HFFc6 (cell line): ENCODE measurements at regions not wholly inside any gene's neighbourhood (a gene's known extent, or its start where the extent isn't known, plus 50 kb on each side); places are given as distances from the start of the nearest gene placed in this dataset.

Source experiments
- DNase-seq: peaks from one replicate; pipeline ENCODE4 v3.0.0-alpha.2; 2018
- H3K27ac Mint-ChIP-seq: 2 replicates; pipeline ENCODE4 v1.8.0; 2020; ENCODE audit warnings: mild to moderate bottlenecking, mixed read lengths
- H3K27me3 Mint-ChIP-seq: 2 replicates; pipeline ENCODE4 v1.8.0; 2021; ENCODE audit warnings: mild to moderate bottlenecking, moderate library complexity, mixed read lengths; ENCODE audit not compliant: insufficient read depth
- H3K36me3 Mint-ChIP-seq: 2 replicates; pipeline ENCODE4 v1.8.0; 2021; ENCODE audit warnings: low read depth, mixed read lengths
- H3K4me1 Mint-ChIP-seq: 2 replicates; pipeline ENCODE4 v1.8.0; 2020; ENCODE audit warnings: low read depth, mixed read lengths
- H3K4me3 Mint-ChIP-seq: 2 replicates; pipeline ENCODE4 v1.8.0; 2020; ENCODE audit warnings: mild to moderate bottlenecking, moderate library complexity, mixed read lengths
- H3K9me3 Mint-ChIP-seq: 2 replicates; pipeline ENCODE4 v1.8.0; 2020; ENCODE audit warnings: mild to moderate bottlenecking, mixed read lengths
- CTCF ChIP-seq: fragments of 200-600 bp; sonication (generic); IDR thresholded peaks from 2 replicates; pipeline ENCODE4 v1.5.0; 2021; ENCODE audit warnings: antibody characterized with exemption, mild to moderate bottlenecking

- Mint-ChIP-seq H3K4me1 (peaks cover 68% of the 10 kb centered on the region), H3K27me3 (no peaks in the 10 kb centered on the region), H3K27ac (no peak overlapping the region)
Observed at GRCh38 chr2:215883799-215884198, 129.6 kb downstream of the MREG start.

DNA sequence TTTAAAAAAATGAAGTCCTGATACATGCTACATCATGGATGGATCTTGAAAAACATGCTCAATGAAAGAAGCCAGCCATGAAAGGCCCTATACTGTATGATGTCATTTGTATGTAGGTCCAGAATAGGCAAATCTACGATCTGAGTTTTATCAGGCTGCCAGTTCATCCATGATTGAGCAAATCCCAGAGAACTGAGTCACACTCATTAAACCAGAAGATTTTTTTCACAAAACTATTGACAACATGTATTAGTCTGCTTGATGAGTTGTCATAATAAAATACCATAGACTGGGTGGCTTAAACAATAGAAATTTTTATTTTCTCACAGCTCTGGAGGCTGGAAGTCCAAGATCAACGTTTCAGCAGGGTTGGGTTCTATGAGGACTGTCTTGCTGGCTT, 130.7 kb downstream of the MREG start:
- TF ChIP-seq CTCF = no peak
- Mint-ChIP-seq H3K27me3 (no peaks in the 10 kb centered on the region), H3K4me3 (no peak overlapping the region), H3K36me3 (peaks cover 5% of the 10 kb centered on the region), H3K4me1 (peaks cover 78% of the 10 kb centered on the region), H3K9me3 (no peaks in the 10 kb centered on the region), H3K27ac (no peak overlapping the region)
- peak; percentile 28 for DNase-seq

More at GRCh38 chr2:215883799-215884198, 129.6 kb downstream of the MREG start:
- Mint-ChIP-seq H3K4me3 (no peak overlapping the region), H3K36me3 (no peaks in the 10 kb centered on the region; the same call in 1 of the 2 replicates), H3K9me3 (no peaks in the 10 kb centered on the region)
- DNase-seq = no peak
- no peak for TF ChIP-seq CTCF

DNA sequence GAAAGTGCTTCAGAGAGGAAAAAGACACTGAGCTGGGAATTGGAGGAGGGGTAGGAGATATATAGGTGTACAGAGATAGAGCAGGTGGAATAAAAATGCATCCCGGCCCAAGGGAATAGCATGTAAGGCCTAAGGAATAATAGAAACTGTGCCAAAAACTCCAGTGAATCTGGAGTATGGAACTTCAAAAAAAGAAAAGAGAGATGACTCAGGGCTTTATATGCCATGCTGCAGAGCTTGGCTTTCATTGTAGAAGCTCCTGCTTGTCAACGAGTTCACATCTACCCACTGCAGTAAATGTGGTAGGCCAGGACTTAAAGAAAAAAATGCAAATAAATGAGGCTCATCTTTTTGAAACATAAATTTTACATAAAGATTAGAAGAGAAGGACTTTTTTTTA, 131.8 kb downstream of the MREG start:
- no peak for TF ChIP-seq CTCF
- Mint-ChIP-seq H3K36me3 (peaks cover 14% of the 10 kb centered on the region), H3K27me3 (no peaks in the 10 kb centered on the region), H3K27ac (peak overlapping the region; percentile 60), H3K4me1 (peaks cover 78% of the 10 kb centered on the region), H3K4me3 (no peak overlapping the region), H3K9me3 (no peaks in the 10 kb centered on the region)
- DNase-seq = no peak

- peaks cover 16% of the 10 kb centered on the region for H3K36me3 Mint-ChIP-seq
- H3K27me3 Mint-ChIP-seq = no peaks in the 10 kb centered on the region
- no peak for DNase-seq
- no peaks in the 10 kb centered on the region for H3K9me3 Mint-ChIP-seq
- no peak for TF ChIP-seq CTCF
- H3K4me1 Mint-ChIP-seq = peaks cover 77% of the 10 kb centered on the region
- peak overlapping the region; percentile 60 for H3K27ac Mint-ChIP-seq
- H3K4me3 Mint-ChIP-seq = no peak overlapping the region
Observed at GRCh38 chr2:215880970-215881369, 132.4 kb downstream of the MREG start.

- no peaks in the 10 kb centered on the region for H3K9me3 Mint-ChIP-seq
- peaks cover 16% of the 10 kb centered on the region for H3K36me3 Mint-ChIP-seq
- H3K27ac Mint-ChIP-seq = no peak overlapping the region; the same call in 1 of the 2 replicates
- H3K27me3 Mint-ChIP-seq = no peaks in the 10 kb centered on the region
- peaks cover 70% of the 10 kb centered on the region for H3K4me1 Mint-ChIP-seq
- no peak for TF ChIP-seq CTCF
- no peak for DNase-seq
- no peak overlapping the region for H3K4me3 Mint-ChIP-seq
Observed at GRCh38 chr2:215879977-215880940, 133.1 kb downstream of the MREG start.
